ENCODE measurements at regions not wholly inside any gene's neighbourhood (a gene's known extent, or its start where the extent isn't known, plus 50 kb on each side); places are given as distances from the start of the nearest gene placed in this dataset.

- H3K27ac ChIP-seq: peak overlapping the region; percentile 37 to 79
- no peaks in the 10 kb centered on the region for H3K27me3 ChIP-seq
- no peak overlapping the region for H3K4me3 ChIP-seq
- H3K4me1 ChIP-seq: peaks cover 17 to 20% of the 10 kb centered on the region in 2 donors
- no peak for DNase-seq (ENCODE audit: low spot score in 2 of 2)
- no peaks in the 10 kb centered on the region for H3K36me3 ChIP-seq
- TF ChIP-seq POLR2A (IDR thresholded peaks at IDR 0.05) (no peak), POLR2AphosphoS5 (IDR thresholded peaks at IDR 0.05) (no peak)
- TF ChIP-seq, protein P1, sequence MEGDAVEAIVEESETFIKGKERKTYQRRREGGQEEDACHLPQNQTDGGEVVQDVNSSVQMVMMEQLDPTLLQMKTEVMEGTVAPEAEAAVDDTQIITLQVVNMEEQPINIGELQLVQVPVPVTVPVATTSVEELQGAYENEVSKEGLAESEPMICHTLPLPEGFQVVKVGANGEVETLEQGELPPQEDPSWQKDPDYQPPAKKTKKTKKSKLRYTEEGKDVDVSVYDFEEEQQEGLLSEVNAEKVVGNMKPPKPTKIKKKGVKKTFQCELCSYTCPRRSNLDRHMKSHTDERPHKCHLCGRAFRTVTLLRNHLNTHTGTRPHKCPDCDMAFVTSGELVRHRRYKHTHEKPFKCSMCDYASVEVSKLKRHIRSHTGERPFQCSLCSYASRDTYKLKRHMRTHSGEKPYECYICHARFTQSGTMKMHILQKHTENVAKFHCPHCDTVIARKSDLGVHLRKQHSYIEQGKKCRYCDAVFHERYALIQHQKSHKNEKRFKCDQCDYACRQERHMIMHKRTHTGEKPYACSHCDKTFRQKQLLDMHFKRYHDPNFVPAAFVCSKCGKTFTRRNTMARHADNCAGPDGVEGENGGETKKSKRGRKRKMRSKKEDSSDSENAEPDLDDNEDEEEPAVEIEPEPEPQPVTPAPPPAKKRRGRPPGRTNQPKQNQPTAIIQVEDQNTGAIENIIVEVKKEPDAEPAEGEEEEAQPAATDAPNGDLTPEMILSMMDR (IDR thresholded peaks at IDR 0.05): no peak
- H3K9me3 ChIP-seq: no peaks in the 10 kb centered on the region
- intact Hi-C loops (cut with DNase I; ENCODE audit: low total_unique reads): loop anchor here (10.0 kb wide), 1 partner anchor 314 kb away; no protein-coding TSS in a partner anchor
Observed at GRCh38 chr6:157760589-157761330, 62.3 kb upstream of the SNX9 start.

- H3K27me3 ChIP-seq: no peaks in the 10 kb centered on the region
- H3K36me3 ChIP-seq: no peaks in the 10 kb centered on the region
- H3K4me3 ChIP-seq: no peak overlapping the region
- TF ChIP-seq, protein P1 (IDR thresholded peaks at IDR 0.05): no peak
- peak overlapping the region; percentile 37 to 79 for H3K27ac ChIP-seq
- peaks cover 17 to 20% of the 10 kb centered on the region in 2 donors for H3K4me1 ChIP-seq
- DNase-seq (ENCODE audit: low spot score in 2 of 2): no peak
- H3K9me3 ChIP-seq: no peaks in the 10 kb centered on the region
- intact Hi-C loops (cut with DNase I; ENCODE audit: low total_unique reads): loop anchor here (10.0 kb wide), 1 partner anchor 313 kb away; no protein-coding TSS in a partner anchor
Observed at GRCh38 chr6:157761331-157761921, 61.6 kb upstream of the SNX9 start.

- no peak for DNase-seq (ENCODE audit: low spot score in 2 of 2)
- TF ChIP-seq, protein P1 (IDR thresholded peaks at IDR 0.05): no peak
- no peak for TF ChIP-seq POLR2A (IDR thresholded peaks at IDR 0.05)
- no peak for TF ChIP-seq POLR2AphosphoS5 (IDR thresholded peaks at IDR 0.05)
- intact Hi-C loops (cut with DNase I; ENCODE audit: low total_unique reads): loop anchor here (2.0 to 10.0 kb wide), 2 partner anchors 55 to 313 kb away; no protein-coding TSS in a partner anchor
- no peaks in the 10 kb centered on the region for H3K9me3 ChIP-seq
- H3K4me1 ChIP-seq: peaks cover 17 to 20% of the 10 kb centered on the region in 2 donors
- H3K27me3 ChIP-seq: no peaks in the 10 kb centered on the region
- H3K36me3 ChIP-seq: no peaks in the 10 kb centered on the region
- H3K4me3 ChIP-seq: no peak overlapping the region
- peak overlapping the region in 1 of 2 donors; percentile 93 for H3K27ac ChIP-seq
Observed at GRCh38 chr6:157761926-157762325, 61.1 kb upstream of the SNX9 start.

DNA sequence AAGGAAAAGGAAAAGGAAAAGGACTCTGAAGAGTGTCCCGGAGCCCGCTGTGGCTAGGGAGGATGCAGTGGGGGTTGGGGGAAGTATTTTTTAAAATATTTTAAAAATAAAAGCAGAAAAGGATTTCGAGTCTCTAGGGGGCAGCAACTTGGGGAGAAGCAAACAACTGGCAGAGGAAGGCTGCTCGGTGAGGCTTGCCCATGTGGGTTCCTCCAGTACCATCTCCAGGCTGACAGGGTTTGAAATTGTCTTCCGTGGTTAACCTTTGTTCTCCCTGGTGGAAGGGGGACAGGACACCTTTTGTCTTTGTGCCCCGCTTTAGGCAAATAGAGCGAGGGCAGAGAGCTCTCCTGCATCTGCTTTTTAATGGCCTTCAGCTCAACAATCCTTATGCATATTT lies 60.4 kb upstream of the SNX9 start:
- no peak for DNase-seq (ENCODE audit: low spot score in 2 of 2)
- TF ChIP-seq POLR2AphosphoS5 (IDR thresholded peaks at IDR 0.05) (no peak), POLR2A (IDR thresholded peaks at IDR 0.05) (no peak)
- TF ChIP-seq, protein P1 (IDR thresholded peaks at IDR 0.05): no peak
- peak overlapping the region; percentile 89 to 93 for H3K27ac ChIP-seq
- no peaks in the 10 kb centered on the region for H3K36me3 ChIP-seq
- intact Hi-C loops (cut with DNase I; ENCODE audit: low total_unique reads): loop anchor here (2.0 to 10.0 kb wide), 2 partner anchors 54 to 312 kb away; no protein-coding TSS in a partner anchor
- H3K9me3 ChIP-seq: no peaks in the 10 kb centered on the region
- H3K4me1 ChIP-seq: peaks cover 17 to 20% of the 10 kb centered on the region in 2 donors
- no peaks in the 10 kb centered on the region for H3K27me3 ChIP-seq
- H3K4me3 ChIP-seq: no peak overlapping the region
